ENCODE measurements at regions not wholly inside any gene's neighbourhood (a gene's known extent, or its start where the extent isn't known, plus 50 kb on each side); places are given as distances from the start of the nearest gene placed in this dataset.

GRCh38 chr5:6274846-6275543 lies 103.4 kb downstream of the MED10 start:
- Histone ChIP-seq H3K27me3 (ENCODE audit: control insufficient read depth, insufficient read depth, low read length) (no peaks in the 10 kb centered on the region), H3K36me3 (ENCODE audit: control insufficient read depth in 2 of 3, insufficient read depth in 3 of 3, low read length in 3 of 3) (no peaks in the 10 kb centered on the region), H3K27ac (ENCODE audit: low read depth in 2 of 2, low read length in 2 of 2) (no peak overlapping the region), H3K4me1 (ENCODE audit: control insufficient read depth in 2 of 3, insufficient read depth in 2 of 3, low read depth in 1 of 3, low read length in 3 of 3) (no peaks in the 10 kb centered on the region), H3K4me3 (ENCODE audit: low read length in 3 of 3) (no peak overlapping the region), H3K9ac (ENCODE audit: low read length in 3 of 3) (no peak overlapping the region), H3K9me3 (ENCODE audit: control insufficient read depth in 2 of 3, insufficient read depth in 1 of 3, low read length in 3 of 3) (no peaks in the 10 kb centered on the region)
- no peak for DNase-seq
- TF ChIP-seq, protein P1, sequence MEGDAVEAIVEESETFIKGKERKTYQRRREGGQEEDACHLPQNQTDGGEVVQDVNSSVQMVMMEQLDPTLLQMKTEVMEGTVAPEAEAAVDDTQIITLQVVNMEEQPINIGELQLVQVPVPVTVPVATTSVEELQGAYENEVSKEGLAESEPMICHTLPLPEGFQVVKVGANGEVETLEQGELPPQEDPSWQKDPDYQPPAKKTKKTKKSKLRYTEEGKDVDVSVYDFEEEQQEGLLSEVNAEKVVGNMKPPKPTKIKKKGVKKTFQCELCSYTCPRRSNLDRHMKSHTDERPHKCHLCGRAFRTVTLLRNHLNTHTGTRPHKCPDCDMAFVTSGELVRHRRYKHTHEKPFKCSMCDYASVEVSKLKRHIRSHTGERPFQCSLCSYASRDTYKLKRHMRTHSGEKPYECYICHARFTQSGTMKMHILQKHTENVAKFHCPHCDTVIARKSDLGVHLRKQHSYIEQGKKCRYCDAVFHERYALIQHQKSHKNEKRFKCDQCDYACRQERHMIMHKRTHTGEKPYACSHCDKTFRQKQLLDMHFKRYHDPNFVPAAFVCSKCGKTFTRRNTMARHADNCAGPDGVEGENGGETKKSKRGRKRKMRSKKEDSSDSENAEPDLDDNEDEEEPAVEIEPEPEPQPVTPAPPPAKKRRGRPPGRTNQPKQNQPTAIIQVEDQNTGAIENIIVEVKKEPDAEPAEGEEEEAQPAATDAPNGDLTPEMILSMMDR (IDR thresholded peaks at IDR 0.05; ENCODE audit: borderline replicate concordance, extremely low read depth, insufficient read depth), result no peak
- intact Hi-C loops (cut with DNase I), result no loop called here
- no peak for FAIRE-seq

- Histone ChIP-seq H3K27me3 (ENCODE audit: control insufficient read depth, insufficient read depth, low read length) (no peaks in the 10 kb centered on the region), H3K9ac (ENCODE audit: low read length in 3 of 3) (no peak overlapping the region), H3K9me3 (ENCODE audit: control insufficient read depth in 2 of 3, insufficient read depth in 1 of 3, low read length in 3 of 3) (no peaks in the 10 kb centered on the region), H3K27ac (ENCODE audit: low read depth in 2 of 2, low read length in 2 of 2) (no peak overlapping the region), H3K4me3 (ENCODE audit: low read length in 3 of 3) (no peak overlapping the region), H3K4me1 (ENCODE audit: control insufficient read depth in 2 of 3, insufficient read depth in 2 of 3, low read depth in 1 of 3, low read length in 3 of 3) (no peaks in the 10 kb centered on the region), H3K36me3 (ENCODE audit: control insufficient read depth in 2 of 3, insufficient read depth in 3 of 3, low read length in 3 of 3) (no peaks in the 10 kb centered on the region)
- TF ChIP-seq, protein P1 (IDR thresholded peaks at IDR 0.05; ENCODE audit: borderline replicate concordance, extremely low read depth, insufficient read depth), result no peak
- DNase-seq (no peak), FAIRE-seq (no peak)
- intact Hi-C loops (cut with DNase I), result no loop called here
These were observed 104.6 kb downstream of the MED10 start for GRCh38 chr5:6273749-6274148.

GRCh38 chr5:6273090-6273735 lies 105.1 kb downstream of the MED10 start:
- Histone ChIP-seq H3K36me3 (ENCODE audit: control insufficient read depth in 2 of 3, insufficient read depth in 3 of 3, low read length in 3 of 3) (no peaks in the 10 kb centered on the region), H3K27ac (ENCODE audit: low read depth in 2 of 2, low read length in 2 of 2) (no peak overlapping the region), H3K9ac (ENCODE audit: low read length in 3 of 3) (no peak overlapping the region), H3K4me3 (ENCODE audit: low read length in 3 of 3) (no peak overlapping the region), H3K9me3 (ENCODE audit: control insufficient read depth in 2 of 3, insufficient read depth in 1 of 3, low read length in 3 of 3) (no peaks in the 10 kb centered on the region), H3K27me3 (ENCODE audit: control insufficient read depth, insufficient read depth, low read length) (no peaks in the 10 kb centered on the region), H3K4me1 (ENCODE audit: control insufficient read depth in 2 of 3, insufficient read depth in 2 of 3, low read depth in 1 of 3, low read length in 3 of 3) (no peaks in the 10 kb centered on the region)
- intact Hi-C loops (cut with DNase I), result no loop called here
- TF ChIP-seq, protein P1 (IDR thresholded peaks at IDR 0.05; ENCODE audit: borderline replicate concordance, extremely low read depth, insufficient read depth), result no peak
- DNase-seq (no peak), FAIRE-seq (no peak)
